Hypothalamus (tissue), 51 donors: ENCODE measurements at regions not wholly inside any gene's neighbourhood (a gene's known extent, or its start where the extent isn't known, plus 50 kb on each side); places are given as distances from the start of the nearest gene placed in this dataset.
A peak's percentile ranks its signal among the peaks of the same experiment; 100 is the strongest.
"Not testable (repeated sequence)": the region's sequence is repeated elsewhere in the genome, so short reads cannot be mapped to it uniquely, and the experiment has no call there.

Experiments
- DNase-seq, 51 donors: peaks; one replicate each; lab custom pipeline; 2025; lab: John Stamatoyannopoulos, UW

DNA sequence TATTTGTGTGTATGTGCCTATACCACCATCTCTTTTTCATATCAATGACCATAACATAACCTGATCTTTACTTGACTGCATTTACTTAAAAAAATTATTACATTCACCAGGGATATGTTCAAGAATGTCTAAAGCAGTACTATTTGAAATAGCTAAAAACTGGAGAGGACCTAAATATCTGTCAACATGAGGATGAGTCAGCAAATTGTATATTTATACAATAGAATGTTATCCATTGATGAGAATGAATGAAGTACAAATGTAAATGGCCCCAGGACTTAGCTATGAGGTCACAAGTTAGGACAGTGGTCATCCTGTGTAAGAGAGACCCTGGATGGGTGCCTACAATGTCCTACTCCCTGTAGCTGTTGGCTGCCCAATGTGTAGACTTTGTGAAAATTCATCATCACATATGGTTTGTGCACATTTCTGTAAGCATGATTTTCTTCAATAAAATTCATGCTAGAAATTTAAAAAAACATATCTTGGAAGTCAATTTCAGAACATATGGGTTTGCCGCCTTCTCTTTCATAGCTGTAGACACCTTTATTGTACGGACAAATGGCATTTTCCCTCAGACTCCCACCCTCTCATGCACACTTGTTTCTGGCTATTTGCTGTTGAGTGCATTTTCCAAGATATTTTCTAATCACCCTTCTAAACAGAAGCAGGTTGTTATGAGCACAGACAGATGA lies 202.4 kb downstream of the CDH26 start:
- no peak for DNase-seq

DNA sequence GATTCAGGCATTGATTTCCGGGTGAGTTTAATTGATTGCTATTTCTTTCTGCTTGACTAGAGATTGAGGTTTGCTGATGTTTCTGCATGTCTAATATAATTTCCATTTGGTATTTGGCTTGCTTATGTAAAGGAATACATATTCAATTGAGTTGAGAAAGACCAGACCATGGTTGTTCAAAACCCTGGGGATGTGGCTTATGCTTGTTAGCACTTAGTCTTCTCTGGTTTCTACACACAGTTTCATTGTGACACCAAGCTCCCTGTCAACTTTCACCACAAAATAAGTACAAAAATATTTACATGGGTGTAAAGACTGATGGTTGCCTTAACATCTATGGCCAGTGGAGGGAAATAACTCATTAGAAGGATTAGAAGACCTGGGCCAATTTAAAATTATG lies 209.6 kb downstream of the CDH26 start:
- DNase-seq = no peak

- DNase-seq = no peak
Observed at GRCh38 chr20:60168963-60169362, 210.7 kb downstream of the CDH26 start.

GRCh38 chr20:60170116-60170515 lies 211.9 kb downstream of the CDH26 start:
- no peak for DNase-seq

- DNase-seq = no peak
Observed at GRCh38 chr20:60171313-60171712, 213.1 kb downstream of the CDH26 start.

GRCh38 chr20:60171738-60172137 lies 213.5 kb downstream of the CDH26 start:
- DNase-seq = no peak

- peak in 1 of 51 donors; percentile 2 for DNase-seq
Observed at GRCh38 chr20:60172346-60172984, 214.2 kb downstream of the CDH26 start.

GRCh38 chr20:60177080-60177479 lies 218.9 kb downstream of the CDH26 start:
- DNase-seq = no peak

DNA sequence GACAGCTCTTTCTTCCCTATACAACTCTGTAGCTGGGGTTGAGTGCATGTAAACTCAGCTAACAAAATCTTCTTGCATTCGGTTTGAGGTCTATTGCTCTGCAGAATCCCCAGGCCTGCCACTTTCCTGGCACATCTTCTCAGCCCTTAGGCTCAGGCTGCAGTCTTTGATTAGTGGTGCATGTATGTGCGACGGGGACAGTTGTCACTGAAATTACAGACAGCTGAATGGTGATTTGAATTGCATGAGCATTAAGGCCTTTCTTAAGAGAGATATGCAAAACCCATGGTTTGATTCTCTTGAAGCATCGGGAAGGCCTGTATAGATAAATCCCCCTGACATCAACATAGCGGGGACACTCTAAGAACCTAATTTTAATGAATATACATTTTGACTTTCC lies 222.8 kb downstream of the CDH26 start:
- no peak for DNase-seq

- DNase-seq = no peak
Observed at GRCh38 chr20:60186412-60186811, 228.2 kb downstream of the CDH26 start.

- DNase-seq = no peak
Observed at GRCh38 chr20:60187683-60188082, 229.5 kb downstream of the CDH26 start.

GRCh38 chr20:60191014-60191413 lies 232.8 kb downstream of the CDH26 start:
- DNase-seq = no peak

DNA sequence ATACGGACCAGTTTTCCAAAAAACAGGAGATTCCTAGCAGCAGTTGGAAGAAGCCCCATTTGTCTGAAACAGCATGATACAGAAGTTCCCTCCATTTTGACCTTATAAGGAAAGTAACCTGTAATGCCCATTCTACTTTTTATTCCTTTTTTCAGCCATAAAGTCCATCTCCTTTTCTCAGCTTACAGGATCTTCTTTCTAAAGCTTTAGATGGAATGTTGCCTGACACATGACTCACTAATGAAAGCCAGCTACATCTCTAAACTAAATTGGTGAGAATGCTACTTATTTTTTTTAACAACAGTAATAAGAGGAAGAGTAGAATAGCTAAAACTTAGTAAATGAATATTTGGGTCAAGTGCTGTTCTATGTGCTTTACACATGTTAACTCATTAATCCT lies 234.1 kb downstream of the CDH26 start:
- no peak for DNase-seq

- not testable (repeated sequence) for DNase-seq
Observed at GRCh38 chr20:60199132-60199531, 240.9 kb downstream of the CDH26 start.

GRCh38 chr20:60199866-60200265 lies 241.6 kb downstream of the CDH26 start:
- no peak for DNase-seq

DNA sequence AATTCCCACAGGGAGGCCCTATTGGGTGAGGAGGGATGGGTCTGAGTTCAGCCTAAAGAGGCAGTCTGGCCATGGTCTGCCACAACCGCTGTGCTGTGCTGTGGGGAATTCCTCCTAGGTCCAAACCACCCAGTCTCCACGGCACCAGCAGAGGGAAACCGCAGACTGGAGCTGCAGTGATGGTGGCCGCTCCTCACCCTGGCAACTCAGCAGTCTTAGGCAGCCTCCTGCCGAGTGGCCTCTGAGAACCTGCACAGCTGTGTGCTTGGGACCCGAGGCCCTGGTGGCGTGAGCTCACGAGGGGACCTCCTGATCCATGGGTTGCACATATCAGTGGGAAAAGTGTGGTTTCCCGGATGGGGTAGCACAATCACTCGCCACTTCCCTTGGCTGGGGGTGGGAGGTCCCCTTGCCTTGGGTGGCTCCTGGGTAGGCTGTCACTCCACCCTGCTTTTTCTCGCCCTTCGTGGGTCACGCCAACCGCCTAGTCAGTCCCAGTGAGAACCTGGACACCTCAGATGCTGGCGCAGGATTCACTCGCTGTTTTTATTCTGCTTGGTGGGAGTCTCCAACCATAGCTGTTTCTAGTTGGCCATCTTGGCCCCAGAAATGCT lies 242.2 kb downstream of the CDH26 start:
- no peak for DNase-seq

DNA sequence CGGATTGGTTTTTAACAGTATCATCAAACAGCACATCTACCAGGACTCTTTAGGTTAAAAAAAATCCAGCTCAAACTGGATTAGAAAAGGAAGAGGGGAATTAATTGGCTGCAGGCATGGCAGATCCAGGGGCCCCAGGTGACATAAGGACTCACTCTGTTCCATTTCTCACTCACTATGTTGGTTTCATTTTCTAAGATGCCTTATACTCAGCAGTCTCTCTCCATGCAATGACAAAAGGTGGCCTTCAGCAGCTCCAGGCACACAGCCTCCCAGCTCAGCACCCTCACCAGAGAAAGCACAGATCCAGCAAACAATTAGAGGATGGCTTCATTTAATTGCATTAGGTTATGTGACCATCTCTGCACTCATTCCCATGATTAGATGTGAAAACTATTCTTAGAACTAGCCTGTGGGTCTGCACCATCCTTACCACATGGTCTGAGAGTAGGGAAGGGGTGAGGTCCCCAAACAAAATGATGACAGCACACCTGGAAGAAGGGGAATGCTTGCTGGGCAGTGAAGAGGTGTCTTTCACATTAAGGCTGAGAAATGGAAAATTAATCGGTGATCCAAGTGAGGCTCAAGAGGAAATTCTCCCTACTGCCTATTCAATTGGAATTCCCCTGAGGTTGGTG lies 243.1 kb downstream of the CDH26 start:
- no peak for DNase-seq

DNA sequence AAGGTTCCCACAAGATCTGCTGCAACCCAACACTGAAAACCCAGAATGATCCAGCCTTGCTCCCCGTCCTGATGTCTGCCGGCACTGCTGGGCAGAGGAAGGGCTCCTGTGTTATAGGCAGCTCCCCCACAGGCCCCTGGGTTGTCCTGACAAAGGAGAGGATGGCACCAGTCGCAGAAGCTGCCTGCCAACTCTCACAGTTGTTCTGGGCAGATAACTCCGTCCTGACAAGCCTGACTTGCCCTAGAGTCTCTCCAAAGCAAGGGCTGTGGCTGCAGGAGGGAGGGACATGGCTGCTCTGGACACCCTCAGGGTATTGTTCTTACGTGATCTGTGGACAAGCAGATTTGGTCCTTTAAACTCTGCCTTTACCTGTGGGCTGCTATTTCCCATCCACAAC lies 243.8 kb downstream of the CDH26 start:
- no peak for DNase-seq

DNA sequence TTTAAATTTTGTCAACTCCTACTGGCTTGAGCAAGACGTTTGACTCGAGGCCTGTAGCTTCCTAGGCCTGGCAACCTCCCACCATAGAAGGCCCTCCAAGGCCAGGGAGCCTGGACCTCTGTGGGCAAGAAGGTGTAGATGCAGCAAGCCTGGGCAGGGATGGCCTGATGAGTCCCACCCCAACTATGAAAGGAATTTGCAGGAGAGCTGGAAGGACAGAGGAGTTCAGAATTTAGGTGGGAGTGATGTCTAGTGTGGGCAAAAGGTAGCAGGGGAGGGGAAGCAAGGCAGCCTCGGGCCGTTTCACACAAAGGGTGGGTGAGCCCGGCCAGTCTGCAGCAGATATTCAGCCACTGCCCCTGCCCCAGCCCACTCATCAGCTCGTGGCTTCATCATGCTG lies 245.2 kb downstream of the CDH26 start:
- DNase-seq = no peak

- no peak for DNase-seq
Observed at GRCh38 chr20:60204601-60205000, 246.4 kb downstream of the CDH26 start.

- DNase-seq = no peak
Observed at GRCh38 chr20:60206259-60206658, 248.0 kb downstream of the CDH26 start.

GRCh38 chr20:60209048-60209447 lies 250.8 kb downstream of the CDH26 start:
- no peak for DNase-seq
